ENCODE measurements at regions not wholly inside any gene's neighbourhood (a gene's known extent, or its start where the extent isn't known, plus 50 kb on each side); places are given as distances from the start of the nearest gene placed in this dataset.
"Not testable (repeated sequence)": the region's sequence is repeated elsewhere in the genome, so short reads cannot be mapped to it uniquely, and the experiment has no call there.

GRCh38 chr1:47522935-47523834 lies 85.3 kb downstream of the FOXD2 start:
- no peak for DNase-seq (ENCODE audit: low read depth)

DNA sequence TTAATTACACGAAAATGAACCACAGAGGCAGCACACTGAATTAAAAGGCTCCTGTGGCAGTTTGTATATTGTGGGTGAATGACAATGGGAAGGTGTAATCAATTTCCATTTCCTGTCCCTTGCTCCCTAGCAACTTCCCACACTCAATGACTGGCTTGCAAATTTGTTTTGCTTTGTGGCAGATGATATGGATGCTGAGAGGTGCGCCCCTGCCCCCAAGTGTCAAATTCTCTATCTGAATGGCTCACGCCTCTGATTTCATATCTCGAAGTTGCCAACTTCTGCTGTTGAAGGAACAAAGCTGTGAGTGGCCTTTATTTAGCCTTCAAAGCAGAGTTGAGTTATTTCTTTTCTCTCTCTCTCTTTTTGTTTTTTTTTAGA lies 86.0 kb downstream of the FOXD2 start:
- DNase-seq (ENCODE audit: low read depth) = no peak

GRCh38 chr1:47524272-47524671 lies 86.4 kb downstream of the FOXD2 start:
- DNase-seq (ENCODE audit: low read depth) = no peak

GRCh38 chr1:47527653-47528272 lies 89.9 kb downstream of the FOXD2 start:
- DNase-seq (ENCODE audit: low read depth) = no peak

DNA sequence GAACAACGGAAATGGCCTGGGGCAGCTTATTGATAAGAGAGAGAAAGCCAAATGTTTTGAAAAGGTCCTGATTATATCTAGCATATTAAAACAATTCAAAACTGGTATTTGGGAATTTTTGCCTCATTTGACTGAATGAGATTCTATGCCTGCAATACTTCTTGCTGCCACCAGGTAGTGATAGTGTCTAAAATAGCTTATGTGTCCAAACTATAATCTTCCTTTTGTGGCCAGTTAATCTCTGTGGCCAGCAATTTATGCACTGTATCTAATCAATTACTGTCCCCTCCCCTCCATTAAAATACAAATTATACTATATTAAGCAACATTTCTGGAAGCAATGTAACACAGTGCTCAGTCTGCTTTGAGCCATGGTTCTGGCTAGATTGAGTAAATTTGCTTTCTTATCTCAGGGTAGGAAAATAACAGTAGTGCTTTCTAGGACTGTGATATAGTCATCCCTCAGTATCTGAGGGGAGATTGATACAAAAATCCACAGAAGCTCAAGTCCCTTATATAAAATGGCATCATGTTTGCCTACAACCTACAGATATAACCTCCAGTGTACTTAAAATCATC lies 91.8 kb downstream of the FOXD2 start:
- DNase-seq (ENCODE audit: low read depth) = no peak

DNA sequence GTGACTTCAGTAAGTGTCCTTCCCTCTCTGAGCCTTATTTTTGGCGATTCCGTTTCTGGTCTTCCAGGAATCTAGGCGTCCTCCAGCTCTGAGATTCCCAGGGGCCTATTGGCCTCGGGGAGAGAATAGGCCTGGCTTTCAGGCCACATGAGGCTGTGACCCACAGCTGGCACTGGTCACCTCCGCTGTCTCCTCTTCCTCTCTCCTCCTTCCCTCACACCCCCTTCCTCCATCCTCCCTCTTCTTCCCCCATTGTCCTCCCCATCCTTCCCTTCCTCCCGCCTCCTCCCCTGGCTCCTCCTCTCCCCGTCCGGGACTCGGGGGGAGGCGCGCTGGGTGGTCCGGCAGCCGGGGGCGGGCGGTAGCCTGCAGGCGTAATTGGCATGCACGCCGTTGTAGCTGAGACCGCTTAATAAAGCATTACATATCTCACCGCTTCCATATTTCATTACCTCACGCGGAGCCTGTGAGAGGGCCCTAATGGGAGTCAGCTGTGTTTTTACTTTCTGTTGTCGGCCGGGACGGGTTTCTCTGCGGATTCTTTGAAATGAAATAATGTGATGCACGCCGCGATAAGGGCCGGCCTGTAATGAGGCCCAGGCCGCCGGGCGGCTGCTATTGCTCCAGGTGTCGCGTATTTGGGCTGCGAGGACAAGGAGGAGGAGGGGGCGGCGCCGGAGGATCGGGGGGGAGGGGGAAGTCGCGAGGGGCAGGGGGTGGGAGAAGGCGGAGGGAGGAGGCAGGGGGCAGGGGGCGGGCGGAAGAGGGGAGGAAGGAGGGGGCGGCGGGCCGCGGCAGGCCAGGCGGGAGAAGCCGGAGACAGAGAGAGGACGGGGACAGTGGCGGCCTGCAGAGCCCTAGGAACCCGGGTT lies 95.3 kb downstream of the FOXD2 start:
- no peak for DNase-seq (ENCODE audit: low read depth)

DNA sequence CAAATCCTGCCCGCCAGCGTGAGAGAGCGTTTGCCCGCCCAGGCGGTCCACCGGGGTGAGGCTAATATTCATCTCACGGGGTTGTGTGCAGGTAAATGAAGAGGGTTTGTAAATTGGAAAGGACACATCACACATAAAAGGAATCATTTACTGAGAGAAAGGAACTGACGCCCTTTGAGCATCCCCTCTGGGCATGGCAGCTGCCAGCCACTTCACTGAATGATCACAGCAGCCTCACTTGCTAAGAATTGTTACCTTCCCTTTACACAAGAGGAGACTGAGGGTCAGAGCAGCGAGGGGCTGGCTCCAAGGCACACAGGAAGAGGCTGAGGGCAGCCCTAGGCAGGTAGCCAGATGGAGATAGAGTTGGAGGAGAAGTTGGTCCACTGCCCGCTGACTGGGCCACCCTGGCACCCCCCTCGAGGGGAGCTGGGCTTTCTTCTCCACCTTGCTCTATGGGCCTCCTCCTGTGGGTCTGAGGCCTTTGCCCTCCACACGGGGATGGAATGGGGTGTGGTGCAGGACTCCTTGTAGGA lies 96.0 kb downstream of the FOXD2 start:
- DNase-seq (ENCODE audit: low read depth) = no peak

- no peak for DNase-seq (ENCODE audit: low read depth)
Measured at GRCh38 chr1:47534436-47534835, 96.6 kb downstream of the FOXD2 start.

- DNase-seq (ENCODE audit: low read depth) = no peak
Measured at GRCh38 chr1:47536646-47537118, 98.8 kb downstream of the FOXD2 start.

DNA sequence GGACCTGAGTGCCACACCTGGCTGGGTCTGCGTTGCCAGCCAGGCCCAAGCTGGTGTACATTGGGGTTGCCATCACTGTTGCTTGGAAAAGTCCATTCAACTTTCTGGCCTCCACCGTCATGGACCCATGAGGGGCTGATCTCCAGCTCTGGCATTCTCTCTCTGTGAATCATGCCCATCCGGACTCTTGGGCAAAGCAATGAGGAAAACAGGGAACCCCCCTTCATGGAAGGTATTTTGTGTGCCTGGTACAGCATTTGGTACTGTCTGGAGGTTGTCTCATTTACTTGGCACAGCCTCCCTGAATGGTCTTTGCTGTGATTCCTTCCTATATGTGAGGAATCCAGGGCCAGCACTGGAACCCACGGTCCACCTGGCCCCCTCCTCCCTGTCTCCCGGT lies 99.4 kb downstream of the FOXD2 start:
- DNase-seq (ENCODE audit: low read depth) = no peak

- DNase-seq (ENCODE audit: low read depth) = no peak
Measured at GRCh38 chr1:47537966-47538365, 100.1 kb downstream of the FOXD2 start.

DNA sequence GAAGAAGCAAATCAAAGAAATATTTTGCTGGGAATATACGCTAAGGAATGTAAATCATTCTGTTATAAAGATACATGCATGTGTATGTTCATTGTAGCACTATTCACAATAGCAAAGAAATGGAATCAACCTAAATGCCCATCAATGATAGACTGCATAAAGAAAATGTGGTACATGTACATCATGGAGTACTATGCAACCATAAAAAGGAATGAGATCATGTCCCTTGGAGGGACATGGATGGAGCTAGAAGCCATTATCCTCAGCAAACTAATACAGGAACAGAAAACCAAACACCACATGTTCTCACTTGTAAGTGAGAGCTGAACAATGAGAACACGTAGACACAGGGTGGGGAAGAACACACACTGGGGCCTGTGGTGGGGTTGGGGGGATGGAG lies 100.7 kb downstream of the FOXD2 start:
- not testable (repeated sequence) for DNase-seq (ENCODE audit: low read depth)

GRCh38 chr1:47541705-47542104 lies 103.9 kb downstream of the FOXD2 start:
- DNase-seq (ENCODE audit: low read depth) = not testable (repeated sequence)

DNA sequence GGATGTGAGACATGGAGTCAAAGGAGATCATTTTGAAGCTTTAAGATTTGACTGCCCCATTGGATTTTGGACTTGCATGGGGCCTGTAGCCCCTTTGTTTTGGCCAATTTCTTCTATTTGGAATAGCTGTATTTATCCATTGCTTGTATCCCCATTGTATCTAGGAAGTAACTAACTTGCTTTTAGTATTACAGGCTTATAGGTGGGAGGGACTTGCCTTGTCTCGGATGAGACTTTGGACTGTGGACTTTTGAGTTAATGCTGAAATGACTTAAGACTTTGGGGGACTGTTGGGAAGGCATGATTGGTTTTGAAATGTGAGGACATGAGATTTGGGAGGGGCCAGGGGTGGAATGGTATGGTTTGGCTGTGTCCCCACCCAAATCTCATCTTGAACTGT lies 105.2 kb downstream of the FOXD2 start:
- DNase-seq (ENCODE audit: low read depth) = not testable (repeated sequence)

GRCh38 chr1:47545912-47546483 lies 108.2 kb downstream of the FOXD2 start:
- no peak for DNase-seq (ENCODE audit: low read depth)

DNA sequence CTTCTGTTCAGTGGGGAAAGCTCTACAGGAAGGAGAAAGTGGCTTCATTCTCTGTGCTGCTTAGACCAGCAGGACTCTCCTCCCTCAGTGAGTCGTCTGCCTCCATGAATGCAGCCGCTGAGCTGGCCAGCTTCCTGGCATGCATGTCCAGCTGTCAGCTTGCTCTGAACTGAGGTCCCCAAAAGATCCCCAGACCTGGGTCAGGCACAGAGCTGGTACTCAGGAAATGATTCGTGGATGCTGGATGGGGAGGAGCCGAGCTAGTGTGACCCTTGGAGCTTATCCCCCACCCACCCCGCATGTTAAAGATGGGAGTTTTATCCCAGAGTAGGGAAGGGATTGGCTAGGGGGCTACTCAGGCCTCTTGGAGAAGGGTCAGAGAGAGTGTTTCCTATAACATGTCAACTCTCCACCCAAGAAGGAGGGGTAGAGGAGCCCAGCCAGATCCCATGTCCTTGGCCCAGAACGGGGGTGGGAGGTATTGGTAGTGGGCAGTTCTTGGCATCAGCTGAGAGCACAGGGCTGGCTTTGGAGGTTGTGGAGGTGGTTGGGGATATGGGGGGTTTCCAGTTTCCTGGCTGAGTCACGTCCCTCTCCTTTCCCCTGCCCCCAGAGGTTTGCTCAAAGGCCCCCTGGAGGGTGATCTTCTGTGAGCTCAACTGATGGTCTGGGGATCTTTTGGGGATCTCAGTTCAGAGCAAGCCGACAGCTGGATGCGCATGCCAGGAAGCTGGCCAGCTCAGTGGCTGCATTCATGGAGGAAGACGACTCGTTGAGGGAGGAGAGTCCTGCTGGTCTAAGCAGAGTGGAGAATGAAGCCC lies 110.1 kb downstream of the FOXD2 start:
- no peak for DNase-seq (ENCODE audit: low read depth)

GRCh38 chr1:47548637-47549036 lies 110.8 kb downstream of the FOXD2 start:
- DNase-seq (ENCODE audit: low read depth) = no peak

DNA sequence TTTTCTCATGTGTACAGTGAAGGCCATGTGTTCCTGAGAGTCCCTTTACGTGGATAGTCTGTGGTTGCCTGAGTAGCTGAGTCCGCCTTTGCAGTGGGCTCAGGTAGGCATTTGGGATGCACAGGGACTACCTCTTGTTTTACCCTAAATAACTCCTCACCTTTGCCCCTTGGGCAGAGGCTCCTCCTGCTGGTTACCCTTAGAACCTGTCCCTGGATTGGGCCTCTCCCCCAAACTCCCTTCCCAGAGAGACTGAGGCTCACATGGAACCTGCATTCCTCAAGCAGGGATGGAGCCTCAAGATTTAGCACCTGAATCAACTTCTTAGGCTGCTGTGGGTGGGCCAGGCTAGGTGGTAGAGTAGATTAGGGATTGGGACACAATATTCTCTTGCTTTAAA lies 111.7 kb downstream of the FOXD2 start:
- no peak for DNase-seq (ENCODE audit: low read depth)

- no peak for DNase-seq (ENCODE audit: low read depth)
Measured at GRCh38 chr1:47550929-47551328, 113.1 kb downstream of the FOXD2 start.

DNA sequence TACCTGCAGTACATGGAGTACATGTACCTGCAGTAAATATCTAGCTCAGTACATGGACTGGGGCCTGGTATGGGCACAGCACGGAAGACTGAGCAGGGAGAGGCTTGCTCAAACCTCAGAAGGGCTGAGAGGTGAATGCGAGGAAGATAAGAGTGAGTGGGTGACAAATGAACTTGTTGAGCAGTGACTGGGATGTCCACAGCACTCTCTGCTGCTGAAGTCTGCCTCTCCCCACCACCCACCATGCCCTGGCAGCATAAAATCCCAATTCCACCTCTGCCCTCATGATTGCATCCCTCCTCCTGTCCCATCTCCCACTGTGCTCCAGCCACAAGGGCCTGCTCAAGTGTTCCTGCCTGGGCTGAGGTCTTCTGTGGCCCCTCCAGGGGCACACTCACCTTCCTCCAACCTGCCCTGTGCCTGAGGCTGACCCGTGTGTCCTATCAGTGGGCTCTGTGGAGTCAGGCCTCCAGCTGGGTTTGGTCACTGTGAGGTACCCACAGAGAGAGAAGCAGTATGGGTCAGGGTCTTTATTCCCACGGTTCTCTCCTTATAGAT lies 114.2 kb downstream of the FOXD2 start:
- no peak for DNase-seq (ENCODE audit: low read depth)

Measured in T-helper 22 cell (primary cell).